Chondrocyte (in vitro differentiated cells): ENCODE measurements at regions not wholly inside any gene's neighbourhood (a gene's known extent, or its start where the extent isn't known, plus 50 kb on each side); places are given as distances from the start of the nearest gene placed in this dataset.

Experiments
- DNase-seq: peaks from one replicate; pipeline ENCODE4 v3.0.0; 2021; ENCODE audit warnings: mixed read lengths, low spot score
- H3K27ac Mint-ChIP-seq: one replicate; pipeline ENCODE4 v1.8.0; 2021; ENCODE audit warnings: mild to moderate bottlenecking, moderate library complexity, mixed read lengths; ENCODE audit not compliant: unreplicated experiment
- H3K27me3 Mint-ChIP-seq: 2 replicates; pipeline ENCODE4 v1.8.0; 2021; ENCODE audit warnings: low read depth, mixed read lengths
- H3K36me3 Mint-ChIP-seq: 2 replicates; pipeline ENCODE4 v1.8.0; 2021; ENCODE audit warnings: low read depth, mixed read lengths
- H3K4me1 Mint-ChIP-seq: 2 replicates; pipeline ENCODE4 v1.8.0; 2021; ENCODE audit warnings: low read depth, mild to moderate bottlenecking, mixed read lengths
- H3K4me3 Mint-ChIP-seq: one replicate; pipeline ENCODE4 v1.8.0; 2021; ENCODE audit warnings: mild to moderate bottlenecking, moderate library complexity, mixed read lengths; ENCODE audit not compliant: unreplicated experiment
- H3K9me3 Mint-ChIP-seq: 2 replicates; pipeline ENCODE4 v1.8.0; 2021; ENCODE audit warnings: low read depth, mixed read lengths
- TF ChIP-seq, protein P1 (sequence below): fragments of 200-600 bp; sonication (generic); IDR thresholded peaks from 2 replicates; pipeline ENCODE4 v1.5.0; 2021; ENCODE audit warnings: antibody characterized with exemption, mild to moderate bottlenecking, moderate library complexity

DNA sequence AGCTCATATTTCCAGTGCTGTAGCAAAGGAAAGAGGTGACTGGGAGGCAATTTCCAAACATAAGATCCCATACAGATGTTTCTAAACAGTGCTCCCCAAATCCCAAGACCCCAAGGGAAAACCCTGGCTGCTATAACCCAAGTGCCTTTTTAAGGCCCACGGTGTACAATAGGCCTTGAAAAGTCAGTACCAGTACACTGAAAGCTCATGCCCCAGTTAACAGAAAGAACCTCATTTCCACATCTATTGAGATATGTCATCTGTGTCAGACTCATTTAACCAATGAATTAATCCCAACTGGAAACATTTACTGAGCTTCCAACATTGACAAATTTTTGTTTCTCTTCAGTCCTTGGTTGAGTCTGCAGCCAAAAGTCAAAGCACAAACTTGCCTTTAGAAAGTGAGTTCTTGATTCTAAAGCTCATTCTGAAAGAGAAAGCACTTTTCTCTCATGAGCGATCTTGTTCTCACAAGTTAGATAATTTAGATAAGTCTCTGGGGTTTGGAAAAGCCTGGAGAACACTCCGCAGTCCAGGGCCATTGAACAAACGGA, 239.8 kb upstream of the ARHGAP20 start:
- Mint-ChIP-seq H3K27me3 (no peaks in the 10 kb centered on the region), H3K9me3 (peaks cover 2% of the 10 kb centered on the region), H3K4me3 (no peak overlapping the region), H3K4me1 (peaks cover 25% of the 10 kb centered on the region), H3K27ac (no peak overlapping the region), H3K36me3 (no peaks in the 10 kb centered on the region)
- no peak for DNase-seq
- TF ChIP-seq, protein P1, sequence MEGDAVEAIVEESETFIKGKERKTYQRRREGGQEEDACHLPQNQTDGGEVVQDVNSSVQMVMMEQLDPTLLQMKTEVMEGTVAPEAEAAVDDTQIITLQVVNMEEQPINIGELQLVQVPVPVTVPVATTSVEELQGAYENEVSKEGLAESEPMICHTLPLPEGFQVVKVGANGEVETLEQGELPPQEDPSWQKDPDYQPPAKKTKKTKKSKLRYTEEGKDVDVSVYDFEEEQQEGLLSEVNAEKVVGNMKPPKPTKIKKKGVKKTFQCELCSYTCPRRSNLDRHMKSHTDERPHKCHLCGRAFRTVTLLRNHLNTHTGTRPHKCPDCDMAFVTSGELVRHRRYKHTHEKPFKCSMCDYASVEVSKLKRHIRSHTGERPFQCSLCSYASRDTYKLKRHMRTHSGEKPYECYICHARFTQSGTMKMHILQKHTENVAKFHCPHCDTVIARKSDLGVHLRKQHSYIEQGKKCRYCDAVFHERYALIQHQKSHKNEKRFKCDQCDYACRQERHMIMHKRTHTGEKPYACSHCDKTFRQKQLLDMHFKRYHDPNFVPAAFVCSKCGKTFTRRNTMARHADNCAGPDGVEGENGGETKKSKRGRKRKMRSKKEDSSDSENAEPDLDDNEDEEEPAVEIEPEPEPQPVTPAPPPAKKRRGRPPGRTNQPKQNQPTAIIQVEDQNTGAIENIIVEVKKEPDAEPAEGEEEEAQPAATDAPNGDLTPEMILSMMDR: no peak

DNA sequence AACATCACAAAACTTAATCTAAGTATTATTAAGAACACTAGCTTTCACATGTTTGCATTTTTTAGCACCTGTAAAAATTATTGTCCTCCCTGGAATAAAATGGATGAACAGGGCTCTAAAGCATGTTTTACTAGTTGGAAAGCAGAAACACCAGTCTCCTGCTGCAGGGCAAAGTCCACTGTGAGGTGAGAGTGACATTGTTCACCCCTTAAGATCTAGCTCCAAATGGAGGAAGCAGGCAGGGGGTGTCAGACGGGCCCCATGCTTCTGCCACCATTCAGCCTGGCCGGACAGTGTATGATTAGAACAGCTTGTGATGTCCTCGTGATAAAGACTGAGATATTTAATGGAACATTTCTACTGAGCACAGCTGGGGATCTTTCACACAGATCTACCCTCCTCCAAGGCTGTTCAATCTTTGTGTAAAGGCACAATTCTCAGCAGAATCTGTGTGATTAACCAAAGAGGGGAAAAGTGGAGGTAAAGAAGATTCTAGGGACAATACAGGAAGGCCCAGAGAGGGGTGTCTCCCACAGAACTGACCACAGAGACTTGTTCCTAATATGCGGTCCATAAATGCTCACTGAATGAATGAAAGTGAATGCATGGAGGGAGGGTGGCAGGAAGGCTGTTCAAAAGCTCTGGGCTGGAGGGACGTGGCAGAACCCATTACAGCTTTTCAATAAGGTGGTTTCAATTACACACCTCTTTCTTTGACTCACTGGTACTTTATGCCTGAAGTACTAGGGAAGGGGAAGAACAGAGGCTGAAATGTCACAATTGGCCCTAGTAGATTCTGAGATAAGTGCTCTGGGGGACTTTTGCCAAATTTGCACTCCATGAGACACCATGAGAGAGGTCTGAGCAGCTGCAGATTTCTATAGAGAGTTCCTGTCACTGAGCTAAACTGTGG, 239.1 kb upstream of the ARHGAP20 start:
- no peak overlapping the region for H3K4me3 Mint-ChIP-seq
- no peak for DNase-seq
- H3K36me3 Mint-ChIP-seq: no peaks in the 10 kb centered on the region
- no peaks in the 10 kb centered on the region for H3K27me3 Mint-ChIP-seq
- no peak overlapping the region for H3K27ac Mint-ChIP-seq
- peaks cover 25% of the 10 kb centered on the region for H3K4me1 Mint-ChIP-seq
- peaks cover 2% of the 10 kb centered on the region for H3K9me3 Mint-ChIP-seq
- TF ChIP-seq, protein P1: no peak

DNA sequence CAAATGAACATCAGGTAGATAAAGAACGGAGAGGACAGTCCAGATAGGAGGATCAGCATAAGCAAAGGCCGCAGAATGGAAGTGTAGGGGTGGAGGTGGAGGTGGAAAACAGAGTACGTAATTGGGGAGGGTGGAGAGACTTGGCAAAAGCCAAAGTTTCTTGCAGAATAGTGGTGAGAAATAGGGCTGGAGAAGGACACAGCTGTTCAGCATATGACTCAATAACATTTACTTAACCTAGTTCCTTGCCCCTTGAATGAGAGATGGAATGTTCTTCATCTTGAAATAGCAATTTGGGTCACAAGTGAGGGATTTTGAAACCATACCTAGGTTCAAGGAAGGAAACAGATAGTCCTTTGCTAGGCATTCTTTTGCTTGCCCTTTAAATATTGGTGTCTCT, 235.9 kb upstream of the ARHGAP20 start:
- no peak overlapping the region for H3K27ac Mint-ChIP-seq
- H3K36me3 Mint-ChIP-seq: no peaks in the 10 kb centered on the region
- no peak for DNase-seq
- H3K4me1 Mint-ChIP-seq: peaks cover 17% of the 10 kb centered on the region
- no peak overlapping the region for H3K4me3 Mint-ChIP-seq
- TF ChIP-seq, protein P1: no peak
- H3K27me3 Mint-ChIP-seq: no peaks in the 10 kb centered on the region
- peaks cover 2% of the 10 kb centered on the region for H3K9me3 Mint-ChIP-seq

DNA sequence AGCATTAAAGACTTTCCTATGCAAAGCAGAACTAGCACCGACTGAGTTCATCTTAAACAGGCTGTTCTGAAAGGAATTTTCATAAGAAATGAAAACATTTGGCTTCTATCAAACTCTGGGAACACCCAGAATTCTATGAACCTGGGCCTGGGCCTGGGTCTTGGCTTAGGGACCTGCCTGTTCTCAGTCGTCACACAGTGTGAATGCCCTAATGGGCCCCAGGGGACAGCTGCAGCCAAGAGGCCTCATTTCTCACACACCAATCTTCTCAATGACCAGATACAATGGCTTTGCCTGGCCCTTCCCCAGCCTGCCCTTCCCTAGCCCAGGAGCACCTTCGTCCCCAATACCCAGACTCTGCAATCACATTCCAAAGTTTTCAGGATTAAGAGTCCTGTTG, 234.9 kb upstream of the ARHGAP20 start:
- TF ChIP-seq, protein P1: no peak
- H3K36me3 Mint-ChIP-seq: no peaks in the 10 kb centered on the region
- no peaks in the 10 kb centered on the region for H3K27me3 Mint-ChIP-seq
- H3K9me3 Mint-ChIP-seq: peaks cover 2% of the 10 kb centered on the region
- peaks cover 17% of the 10 kb centered on the region for H3K4me1 Mint-ChIP-seq
- no peak overlapping the region for H3K27ac Mint-ChIP-seq
- DNase-seq: no peak
- H3K4me3 Mint-ChIP-seq: no peak overlapping the region

DNA sequence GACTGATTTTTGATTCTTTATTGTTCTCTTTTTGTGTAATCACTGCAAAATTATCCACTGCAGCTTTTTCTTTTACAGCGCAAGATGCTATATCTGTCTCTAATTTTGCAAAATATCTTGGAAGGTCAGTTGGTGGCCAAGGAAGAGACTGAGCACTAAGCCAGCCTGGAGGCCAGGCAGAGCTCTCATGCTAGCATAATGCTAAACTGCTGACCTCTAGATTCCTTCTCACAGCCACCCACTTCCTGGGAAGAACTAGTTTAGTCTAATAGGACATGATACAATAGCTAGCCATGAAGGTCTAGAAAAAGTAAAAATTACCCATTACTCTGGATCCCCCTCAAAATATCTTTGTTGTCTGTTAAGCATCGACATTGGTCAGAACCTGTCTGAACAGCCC, 227.2 kb upstream of the ARHGAP20 start:
- Mint-ChIP-seq H3K27me3 (no peaks in the 10 kb centered on the region), H3K4me3 (no peak overlapping the region), H3K36me3 (no peaks in the 10 kb centered on the region), H3K9me3 (no peaks in the 10 kb centered on the region), H3K4me1 (peaks cover 15% of the 10 kb centered on the region), H3K27ac (no peak overlapping the region)
- no peak for DNase-seq
- TF ChIP-seq, protein P1: no peak
